NCI-H2171 treated with DMSO at 0.1 percent for 48 hours (cell line): ENCODE measurements at regions not wholly inside any gene's neighbourhood (a gene's known extent, or its start where the extent isn't known, plus 50 kb on each side); places are given as distances from the start of the nearest gene placed in this dataset.
A peak's percentile ranks its signal among the peaks of the same experiment; 100 is the strongest.

ENCODE experiments used
- DNase-seq: peaks from one replicate; lab custom pipeline; 2025; lab: John Stamatoyannopoulos, UW

- DNase-seq: no peak
Measured at GRCh38 chr2:13533524-13533922, 816.8 kb downstream of the TRIB2 start.

DNA sequence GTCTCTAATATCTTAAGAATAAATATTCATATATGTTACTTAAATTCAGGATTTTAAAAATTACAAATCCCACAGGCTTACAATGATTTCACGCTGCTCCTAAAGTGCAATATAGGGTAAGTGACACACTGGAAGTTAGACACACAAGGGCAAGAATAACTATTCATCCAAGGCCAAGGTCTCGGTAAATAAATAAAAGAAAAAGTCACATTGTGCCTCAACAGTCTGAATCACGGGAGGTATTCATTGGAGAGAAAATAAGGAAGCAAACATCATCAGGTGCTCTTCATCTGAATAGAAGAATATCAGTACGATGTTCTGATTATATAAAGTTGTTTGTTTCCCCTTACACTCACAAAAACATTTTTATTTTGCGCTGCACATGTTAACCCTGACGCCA, 820.2 kb downstream of the TRIB2 start:
- DNase-seq: no peak

- DNase-seq: no peak
Measured at GRCh38 chr2:13537771-13538349, 821.1 kb downstream of the TRIB2 start.

- no peak for DNase-seq
Measured at GRCh38 chr2:13539296-13539695, 822.6 kb downstream of the TRIB2 start.

- DNase-seq: no peak
Measured at GRCh38 chr2:13542061-13542460, 825.3 kb downstream of the TRIB2 start.

DNA sequence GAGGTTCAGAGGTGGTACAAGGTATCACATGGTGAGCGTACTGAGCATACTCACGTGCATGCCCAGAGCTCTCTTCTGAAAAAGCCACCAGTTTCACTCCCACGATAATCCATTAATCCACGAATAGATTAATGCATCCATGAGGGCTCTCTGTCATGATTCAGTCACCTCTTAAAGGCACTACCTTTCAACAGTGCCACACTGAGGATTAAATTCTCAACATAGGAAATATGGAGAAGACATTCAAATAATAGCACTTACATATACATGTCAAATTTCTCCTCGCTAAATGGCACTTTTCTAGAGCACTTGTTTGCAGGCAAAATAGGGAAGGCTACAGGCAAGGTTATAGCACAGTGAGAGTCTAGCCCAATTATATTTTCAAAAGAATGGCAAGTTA, 825.9 kb downstream of the TRIB2 start:
- DNase-seq: no peak

GRCh38 chr2:13543550-13543949, 826.8 kb downstream of the TRIB2 start:
- no peak for DNase-seq

- no peak for DNase-seq
Measured at GRCh38 chr2:13545320-13545719, 828.6 kb downstream of the TRIB2 start.

DNA sequence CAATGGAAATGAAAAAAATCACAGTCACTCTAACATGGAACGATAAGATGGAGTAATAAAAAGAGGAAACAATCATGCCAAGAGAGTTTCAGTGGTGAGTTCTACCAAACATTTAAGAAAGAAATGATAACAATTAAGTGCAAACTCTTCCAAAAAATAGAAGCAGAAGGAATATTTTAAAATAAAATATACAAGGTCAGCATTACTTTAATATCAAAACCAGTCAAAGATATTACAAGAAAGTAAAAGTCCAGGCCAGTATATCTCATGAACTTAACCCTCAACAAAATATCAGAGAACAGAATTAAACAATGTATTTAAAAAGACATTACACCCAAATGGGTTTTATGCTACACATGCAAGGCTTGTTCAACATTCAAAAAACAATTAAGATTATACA, 829.4 kb downstream of the TRIB2 start:
- no peak for DNase-seq

- no peak for DNase-seq
Measured at GRCh38 chr2:13550285-13551231, 833.8 kb downstream of the TRIB2 start.

DNA sequence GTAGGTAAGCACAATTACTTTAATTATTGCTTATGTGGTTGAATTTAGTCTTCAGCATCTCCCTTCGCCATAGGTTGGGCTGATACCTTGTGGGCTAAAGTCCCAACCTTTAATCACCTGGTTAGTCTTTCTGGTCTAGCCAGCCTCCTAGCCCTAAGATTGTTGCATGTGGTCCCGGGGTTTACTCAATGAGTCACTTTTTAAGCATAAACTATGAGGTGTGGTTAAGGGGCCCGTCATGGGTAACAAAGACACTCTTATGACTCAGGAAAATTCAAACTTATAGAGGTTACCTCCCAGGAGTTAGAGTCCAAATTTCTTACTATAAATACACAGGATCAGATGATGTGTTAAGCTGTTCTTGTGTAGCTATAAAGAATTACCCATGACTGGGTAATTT, 841.6 kb downstream of the TRIB2 start:
- DNase-seq: no peak

GRCh38 chr2:13560322-13560721, 843.6 kb downstream of the TRIB2 start:
- DNase-seq: no peak

DNA sequence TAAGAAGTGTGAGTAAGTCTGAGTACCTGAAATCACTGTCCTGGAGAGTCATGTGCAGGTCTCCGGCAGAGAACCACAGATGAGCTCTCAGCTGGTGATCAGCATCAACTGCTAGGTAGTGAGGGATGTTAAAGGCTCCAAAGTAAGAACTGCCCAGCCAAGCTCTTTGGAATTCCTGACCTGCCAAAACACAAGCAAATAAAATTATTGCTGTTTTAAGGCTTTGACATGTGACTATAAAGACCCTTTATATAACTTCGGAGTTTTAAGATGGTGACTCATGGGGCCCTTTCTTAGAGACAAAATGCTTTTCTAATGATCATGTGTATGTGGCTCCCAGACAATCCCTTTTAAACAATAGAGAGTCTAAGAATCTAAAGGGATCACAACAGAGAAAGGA, 855.7 kb downstream of the TRIB2 start:
- no peak for DNase-seq

DNA sequence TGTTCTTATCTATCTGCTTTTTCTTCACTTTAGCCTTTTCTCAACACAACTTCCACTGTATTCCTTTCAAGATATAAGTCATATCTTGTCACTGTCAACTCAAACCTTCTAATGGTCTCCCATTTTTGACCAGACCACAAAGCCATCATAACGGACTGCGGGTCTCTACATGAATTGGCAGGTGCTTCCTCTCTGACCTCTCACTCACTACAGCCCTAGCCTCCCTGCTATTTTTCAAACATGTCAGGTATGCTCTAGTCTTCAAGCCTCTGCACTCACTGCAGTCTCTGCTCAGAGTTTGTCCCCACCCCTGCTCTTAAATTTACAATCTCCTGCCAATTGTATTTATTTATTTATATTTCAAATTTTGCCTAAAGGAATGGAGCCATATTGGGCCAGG, 858.1 kb downstream of the TRIB2 start:
- no peak for DNase-seq

- no peak for DNase-seq
Measured at GRCh38 chr2:13576406-13577036, 859.8 kb downstream of the TRIB2 start.

- DNase-seq: no peak
Measured at GRCh38 chr2:13578547-13578946, 861.8 kb downstream of the TRIB2 start.

GRCh38 chr2:13581471-13581870, 864.7 kb downstream of the TRIB2 start:
- peak; percentile 33 for DNase-seq

DNA sequence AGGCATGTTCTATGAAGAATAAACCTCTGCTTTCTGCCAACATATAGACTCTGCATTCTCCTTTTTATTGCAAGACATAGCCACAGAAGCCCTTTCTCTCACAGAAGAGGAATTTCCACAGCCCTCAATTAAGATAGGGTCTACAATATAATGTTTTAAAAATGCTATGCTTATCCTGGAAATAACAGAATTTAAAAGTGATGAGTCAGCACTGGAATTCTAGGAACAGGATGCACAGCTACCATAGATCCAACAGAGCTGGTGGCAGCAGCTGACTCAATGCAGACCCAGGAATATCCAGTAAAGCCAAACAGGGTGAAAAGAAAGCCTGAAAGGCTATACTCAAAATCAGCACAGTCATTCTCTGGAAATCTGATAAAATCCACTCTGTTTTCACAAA, 866.9 kb downstream of the TRIB2 start:
- DNase-seq: no peak

- no peak for DNase-seq
Measured at GRCh38 chr2:13584020-13584419, 867.3 kb downstream of the TRIB2 start.

- no peak for DNase-seq
Measured at GRCh38 chr2:13585732-13586131, 869.0 kb downstream of the TRIB2 start.

GRCh38 chr2:13596233-13596632, 879.5 kb downstream of the TRIB2 start:
- no peak for DNase-seq

GRCh38 chr2:13597176-13597575, 880.4 kb downstream of the TRIB2 start:
- DNase-seq: no peak

GRCh38 chr2:13601506-13601905, 884.8 kb downstream of the TRIB2 start:
- no peak for DNase-seq
